ENCODE measurements at regions not wholly inside any gene's neighbourhood (a gene's known extent, or its start where the extent isn't known, plus 50 kb on each side); places are given as distances from the start of the nearest gene placed in this dataset.

DNA sequence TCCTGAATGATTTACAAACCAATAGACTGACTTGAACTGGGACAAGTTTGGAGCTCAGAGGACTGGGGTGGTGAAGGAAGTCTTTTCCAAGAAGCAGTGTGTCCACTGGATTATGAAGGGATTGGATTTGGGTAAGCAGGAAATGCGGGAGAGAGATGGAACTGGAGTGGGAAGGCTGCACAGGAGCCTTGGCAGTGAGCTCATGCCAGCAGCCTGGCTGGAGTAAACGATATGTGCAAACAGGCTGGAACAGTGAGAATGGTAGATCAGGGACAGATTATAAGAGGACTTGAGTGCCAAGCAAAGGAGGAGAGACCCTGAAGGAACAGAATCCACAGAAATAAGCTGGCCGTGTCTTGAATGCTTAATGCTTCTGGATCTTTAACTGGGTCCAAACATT, 121.9 kb upstream of the GATA6 start:
- H3K4me3 ChIP-seq (ENCODE audit: low read depth, low read length), result no peak overlapping the region
- ChIA-PET CTCF (interaction anchor here (1.9 kb wide), 1 partner anchor 49 kb away, joined by 7 read pairs; no protein-coding TSS in a partner anchor), POLR2A (no interaction called here)
- no peak for DNase-seq (ENCODE audit: low read depth, low spot score)
- TF ChIP-seq, protein P1, sequence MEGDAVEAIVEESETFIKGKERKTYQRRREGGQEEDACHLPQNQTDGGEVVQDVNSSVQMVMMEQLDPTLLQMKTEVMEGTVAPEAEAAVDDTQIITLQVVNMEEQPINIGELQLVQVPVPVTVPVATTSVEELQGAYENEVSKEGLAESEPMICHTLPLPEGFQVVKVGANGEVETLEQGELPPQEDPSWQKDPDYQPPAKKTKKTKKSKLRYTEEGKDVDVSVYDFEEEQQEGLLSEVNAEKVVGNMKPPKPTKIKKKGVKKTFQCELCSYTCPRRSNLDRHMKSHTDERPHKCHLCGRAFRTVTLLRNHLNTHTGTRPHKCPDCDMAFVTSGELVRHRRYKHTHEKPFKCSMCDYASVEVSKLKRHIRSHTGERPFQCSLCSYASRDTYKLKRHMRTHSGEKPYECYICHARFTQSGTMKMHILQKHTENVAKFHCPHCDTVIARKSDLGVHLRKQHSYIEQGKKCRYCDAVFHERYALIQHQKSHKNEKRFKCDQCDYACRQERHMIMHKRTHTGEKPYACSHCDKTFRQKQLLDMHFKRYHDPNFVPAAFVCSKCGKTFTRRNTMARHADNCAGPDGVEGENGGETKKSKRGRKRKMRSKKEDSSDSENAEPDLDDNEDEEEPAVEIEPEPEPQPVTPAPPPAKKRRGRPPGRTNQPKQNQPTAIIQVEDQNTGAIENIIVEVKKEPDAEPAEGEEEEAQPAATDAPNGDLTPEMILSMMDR (IDR thresholded peaks at IDR 0.05; ENCODE audit: insufficient read depth, low read length, missing control alignments), result no peak

DNA sequence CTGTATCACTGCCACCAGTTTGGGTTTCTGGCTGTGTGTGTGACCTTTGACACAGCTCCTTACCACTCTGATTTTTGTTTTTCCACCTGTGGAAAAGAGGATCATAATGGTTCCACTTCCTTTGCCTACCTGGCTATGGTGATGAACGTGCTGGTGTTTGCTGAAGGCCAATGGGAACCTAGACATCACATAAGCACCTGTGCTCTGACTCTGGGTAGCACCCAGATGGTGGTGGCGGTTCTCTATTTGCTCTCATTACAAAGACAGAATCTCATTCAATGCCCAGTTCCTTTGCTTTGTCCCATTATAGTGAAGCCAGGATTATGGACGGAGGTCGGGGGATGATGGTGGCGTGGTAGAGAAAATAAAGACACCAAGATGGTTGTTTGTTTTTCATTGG, 121.2 kb upstream of the GATA6 start:
- TF ChIP-seq, protein P1 (IDR thresholded peaks at IDR 0.05; ENCODE audit: insufficient read depth, low read length, missing control alignments), result no peak
- POLR2A ChIA-PET, result no interaction called here
- no peak for DNase-seq (ENCODE audit: low read depth, low spot score)
- H3K4me3 ChIP-seq (ENCODE audit: low read depth, low read length), result no peak overlapping the region
- CTCF ChIA-PET, result interaction anchor here (1.9 kb wide), 1 partner anchor 50 kb away, joined by 7 read pairs; no protein-coding TSS in a partner anchor

DNA sequence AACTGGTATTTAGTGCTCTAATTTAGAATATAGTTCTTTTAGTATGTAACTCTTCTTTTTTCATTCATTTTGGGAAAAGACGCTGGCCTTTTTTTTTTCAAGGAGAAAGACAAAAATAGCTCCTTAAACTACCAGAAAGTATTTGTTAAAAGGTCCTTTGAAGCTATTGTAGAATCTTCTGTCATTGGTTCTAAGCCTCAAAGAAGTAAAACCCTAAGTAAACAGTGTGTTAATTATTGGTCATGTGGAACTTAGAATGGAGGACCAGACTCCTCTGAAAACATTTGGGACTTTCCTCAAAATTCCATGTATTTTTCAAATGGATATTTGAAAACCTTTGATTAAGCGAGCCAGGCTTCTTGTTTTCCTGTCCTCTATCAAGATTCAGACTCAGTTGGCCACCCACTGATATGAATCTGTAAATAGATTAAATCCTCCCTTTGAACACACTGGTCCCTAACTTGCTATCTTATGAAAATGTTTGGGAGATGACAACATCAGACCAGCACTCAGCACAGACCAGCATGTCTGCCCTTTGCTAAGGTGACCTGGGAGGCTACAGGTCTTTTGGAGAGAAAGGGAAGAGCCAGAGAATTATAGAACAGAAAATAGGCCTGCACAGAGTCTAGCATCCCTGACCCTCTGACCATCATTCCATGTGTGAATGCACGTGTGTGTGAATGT, 120.3 kb upstream of the GATA6 start:
- ChIA-PET CTCF (interaction anchor here (1.9 kb wide), 1 partner anchor 51 kb away, joined by 7 read pairs; no protein-coding TSS in a partner anchor), POLR2A (no interaction called here)
- DNase-seq (ENCODE audit: low read depth, low spot score), result no peak
- H3K4me3 ChIP-seq (ENCODE audit: low read depth, low read length), result no peak overlapping the region
- TF ChIP-seq, protein P1 (IDR thresholded peaks at IDR 0.05; ENCODE audit: insufficient read depth, low read length, missing control alignments), result no peak

DNA sequence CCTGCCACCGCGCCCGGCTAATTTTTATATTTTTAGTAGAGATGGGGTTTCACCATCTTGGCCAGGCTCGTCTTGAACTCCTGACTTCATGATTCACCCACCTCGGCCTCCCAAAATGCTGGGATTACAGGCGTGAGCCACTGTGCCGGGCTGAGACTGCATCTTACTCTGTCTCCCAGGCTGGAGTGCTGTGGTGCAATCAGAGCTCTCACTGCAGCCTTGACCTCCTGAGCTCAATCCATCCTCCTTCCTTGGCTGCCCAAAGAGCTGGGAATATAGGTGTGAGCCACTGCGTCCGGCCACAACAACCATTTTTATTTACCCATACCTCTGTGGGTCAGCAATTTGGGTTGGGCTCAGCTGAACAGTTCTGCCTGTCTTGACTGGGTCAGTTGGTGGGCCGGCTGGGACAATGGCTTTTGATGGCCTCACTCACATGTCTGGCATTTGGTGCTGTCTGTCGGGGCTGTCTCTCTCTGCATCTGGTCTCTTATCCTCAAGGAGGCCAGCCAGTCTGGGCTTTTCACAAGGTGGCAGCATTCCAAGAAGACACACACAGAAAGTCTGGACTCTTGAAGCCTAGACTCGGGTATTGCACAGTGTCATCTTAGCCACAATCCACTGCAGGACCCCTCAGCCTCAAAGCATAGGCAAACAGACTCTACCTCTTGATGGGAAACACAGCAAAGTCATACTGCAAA, 116.8 kb upstream of the GATA6 start:
- no peak overlapping the region for H3K4me3 ChIP-seq (ENCODE audit: low read depth, low read length)
- ChIA-PET CTCF (no interaction called here), POLR2A (no interaction called here)
- DNase-seq (ENCODE audit: low read depth, low spot score), result no peak
- TF ChIP-seq, protein P1 (IDR thresholded peaks at IDR 0.05; ENCODE audit: insufficient read depth, low read length, missing control alignments), result no peak

DNA sequence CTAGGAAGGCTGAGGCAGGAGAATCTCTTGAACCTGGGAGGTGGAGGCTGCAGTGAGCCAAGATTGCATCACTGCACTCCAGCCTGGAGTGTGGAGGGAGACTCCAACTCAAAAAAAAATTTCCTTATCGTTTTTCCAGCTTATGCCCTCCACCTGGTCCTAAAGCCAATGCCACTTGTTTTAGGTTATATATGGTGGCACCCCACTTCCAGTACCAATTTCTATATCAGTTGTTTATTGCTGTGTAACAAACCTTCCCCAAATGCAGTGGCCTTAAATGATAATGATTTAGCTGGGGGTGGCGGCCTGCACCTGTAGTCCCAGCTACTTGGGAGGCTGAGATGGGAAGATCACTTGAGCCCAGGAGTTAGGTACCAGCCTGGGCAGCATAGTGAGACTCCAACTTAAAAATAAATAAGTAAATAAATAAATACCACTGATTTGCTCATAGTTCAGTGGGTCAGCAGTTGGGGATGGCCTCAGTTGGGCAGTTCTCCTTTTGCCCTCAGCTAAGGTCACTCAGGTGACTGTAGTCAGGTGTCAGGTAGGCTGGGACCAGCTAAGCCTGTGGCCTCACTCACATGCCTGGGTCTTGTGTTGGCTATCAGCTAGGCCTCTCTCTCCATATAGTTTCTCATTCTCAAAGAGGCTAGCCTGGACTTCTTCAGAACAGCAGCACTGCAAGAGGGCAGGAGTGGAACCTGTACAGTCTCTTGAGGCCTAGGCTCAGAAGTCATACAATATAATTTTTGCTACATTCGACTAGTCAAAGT, 113.7 kb upstream of the GATA6 start:
- ChIA-PET POLR2A (no interaction called here), CTCF (no interaction called here)
- DNase-seq (ENCODE audit: low read depth, low spot score), result no peak
- TF ChIP-seq, protein P1 (IDR thresholded peaks at IDR 0.05; ENCODE audit: insufficient read depth, low read length, missing control alignments), result no peak
- no peak overlapping the region for H3K4me3 ChIP-seq (ENCODE audit: low read depth, low read length)

DNA sequence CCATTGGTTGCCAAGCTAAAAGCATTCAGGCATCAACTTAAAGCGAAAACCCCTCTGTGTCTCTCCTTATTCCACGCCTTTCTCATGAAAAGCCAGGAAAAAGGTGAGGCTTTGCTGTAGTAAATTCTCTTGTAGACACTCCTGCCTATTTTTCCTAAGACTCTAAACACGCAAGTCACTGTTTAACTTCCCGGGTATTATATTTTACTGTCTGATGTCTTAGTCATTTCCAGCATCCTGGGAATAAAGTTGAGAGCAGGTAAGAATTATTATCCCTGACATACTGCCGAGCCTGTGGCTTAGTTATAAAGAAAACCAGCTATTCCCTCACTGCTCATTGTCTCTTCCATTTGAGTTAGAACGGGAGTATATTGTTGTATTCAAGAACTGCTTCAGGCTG, 112.4 kb upstream of the GATA6 start:
- ChIA-PET CTCF (no interaction called here), POLR2A (no interaction called here)
- TF ChIP-seq, protein P1 (IDR thresholded peaks at IDR 0.05; ENCODE audit: insufficient read depth, low read length, missing control alignments), result no peak
- H3K4me3 ChIP-seq (ENCODE audit: low read depth, low read length), result no peak overlapping the region
- no peak for DNase-seq (ENCODE audit: low read depth, low spot score)

Measured in AG04449 (cell line).